ENCODE measurements at regions not wholly inside any gene's neighbourhood (a gene's known extent, or its start where the extent isn't known, plus 50 kb on each side); places are given as distances from the start of the nearest gene placed in this dataset.

GRCh38 chr18:39746201-39746600 is 2180.6 kb upstream of the CELF4 start:
- Histone ChIP-seq H3K4me1 (no peaks in the 10 kb centered on the region), H3K27ac (no peak overlapping the region), H3K9me3 (peaks cover 0 to 6% (median 0%) of the 10 kb centered on the region in 12 donors), H3K27me3 (no peaks in the 10 kb centered on the region), H3K36me3 (no peaks in the 10 kb centered on the region), H3K4me3 (no peak overlapping the region)
- no peak for DNase-seq
- ATAC-seq: no peak
- TF ChIP-seq CTCF (IDR thresholded peaks at IDR 0.05) (no peak), POLR2A (IDR thresholded peaks at IDR 0.05) (no peak)
- WGBS, 4 donors: 73 to 79% (median 75%) methylated on average over 4 of the region's 4 CpGs
- intact Hi-C loops (cut with DNase I): no loop called here

DNA sequence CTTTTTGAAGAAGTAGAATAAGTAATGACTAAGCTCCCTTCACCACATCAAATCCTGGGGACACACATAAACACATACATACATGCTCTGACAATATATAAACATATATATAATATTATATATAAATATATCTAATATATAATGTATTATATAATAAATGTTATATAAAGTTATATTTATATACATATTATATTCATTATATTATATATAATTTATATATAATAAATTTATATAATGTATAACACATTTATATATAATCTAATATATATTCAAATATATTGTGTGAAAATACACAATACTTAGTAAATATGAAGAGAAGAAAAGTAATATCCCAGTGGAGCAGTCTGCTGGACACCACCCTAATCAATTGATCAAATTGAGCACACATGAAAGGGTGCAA is 2177.9 kb upstream of the CELF4 start:
- intact Hi-C loops (cut with DNase I): no loop called here
- ATAC-seq (no peak), DNase-seq (no peak)
- H3K27ac ChIP-seq: no peak overlapping the region
- no peak overlapping the region for H3K4me3 ChIP-seq
- H3K9me3 ChIP-seq: no peaks in the 10 kb centered on the region
- no peak for TF ChIP-seq CTCF (IDR thresholded peaks at IDR 0.05)
- TF ChIP-seq POLR2A (IDR thresholded peaks at IDR 0.05): no peak
- no peaks in the 10 kb centered on the region for H3K36me3 ChIP-seq
- no peaks in the 10 kb centered on the region for H3K27me3 ChIP-seq
- no peaks in the 10 kb centered on the region for H3K4me1 ChIP-seq

DNA sequence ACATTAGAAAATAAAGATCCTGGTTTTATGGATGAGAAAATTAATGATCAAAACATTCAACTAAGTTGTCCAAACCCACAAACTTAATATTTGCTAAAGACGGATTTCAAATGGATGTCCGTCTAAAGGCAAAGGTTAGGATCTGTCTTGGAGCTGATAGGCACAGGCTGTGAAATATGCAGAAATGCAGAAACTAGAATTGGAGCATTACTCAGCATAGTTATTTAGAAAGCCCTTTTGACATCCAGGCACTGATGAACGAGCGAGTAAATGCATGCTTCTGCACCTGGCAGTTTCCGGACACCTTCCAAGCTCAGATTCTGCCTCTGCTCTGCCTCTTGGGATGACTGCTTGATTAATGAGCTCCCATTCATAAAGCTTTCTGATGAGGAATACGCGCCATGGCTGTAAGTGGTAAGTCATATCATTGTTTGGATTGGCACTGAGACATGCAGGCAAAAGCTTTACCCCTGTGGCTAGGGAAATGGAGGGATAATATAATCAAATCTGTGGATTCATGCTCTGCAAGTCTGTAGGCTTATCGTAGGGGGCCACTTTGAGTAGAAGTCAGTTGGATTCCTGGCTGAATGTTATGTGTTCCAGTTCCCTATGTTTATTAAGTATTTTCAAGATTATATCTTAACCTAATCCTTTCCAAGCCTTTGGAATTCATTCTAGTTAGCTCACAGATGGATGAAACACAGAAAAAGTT is 2176.3 kb upstream of the CELF4 start:
- TF ChIP-seq CTCF (IDR thresholded peaks at IDR 0.05) (no peak), POLR2A (IDR thresholded peaks at IDR 0.05) (no peak)

GRCh38 chr18:39737869-39738268 is 2172.3 kb upstream of the CELF4 start:
- H3K27me3 ChIP-seq: no peaks in the 10 kb centered on the region
- no peaks in the 10 kb centered on the region for H3K9me3 ChIP-seq
- 88 to 94% (median 93%) methylated on average over 3 of the region's 3 CpGs for WGBS, 4 donors
- ATAC-seq (no peak), DNase-seq (no peak)
- no peak for TF ChIP-seq CTCF (IDR thresholded peaks at IDR 0.05)
- TF ChIP-seq POLR2A (IDR thresholded peaks at IDR 0.05): no peak
- intact Hi-C loops (cut with DNase I): no loop called here
- no peaks in the 10 kb centered on the region for H3K36me3 ChIP-seq
- no peak overlapping the region for H3K4me3 ChIP-seq
- no peaks in the 10 kb centered on the region for H3K4me1 ChIP-seq
- H3K27ac ChIP-seq: no peak overlapping the region

More for the DNA sequence above, 2176.3 kb upstream of the CELF4 start:
- DNase-seq (no peak), ATAC-seq (no peak)
- Histone ChIP-seq H3K4me3 (no peak overlapping the region), H3K9me3 (no peaks in the 10 kb centered on the region), H3K27ac (no peak overlapping the region), H3K4me1 (no peaks in the 10 kb centered on the region), H3K27me3 (no peaks in the 10 kb centered on the region), H3K36me3 (no peaks in the 10 kb centered on the region)
- 64 to 79% (median 70%) methylated on average over 8 of the region's 8 CpGs for WGBS, 4 donors
- intact Hi-C loops (cut with DNase I): no loop called here
